WERI-Rb-1 (cell line): ENCODE measurements at regions not wholly inside any gene's neighbourhood (a gene's known extent, or its start where the extent isn't known, plus 50 kb on each side); places are given as distances from the start of the nearest gene placed in this dataset.

Source experiments
- DNase-seq: peaks from one replicate; pipeline ENCODE4 v3.0.0-alpha.2; 2020
- H3K27ac ChIP-seq: fragments of 250-450 bp; sonication (Bioruptor Pico); 2 replicates; pipeline ENCODE4 v1.5.1; 2020; ENCODE audit warnings: mild to moderate bottlenecking, moderate library complexity
- H3K27me3 ChIP-seq: fragments of 250-450 bp; sonication (Bioruptor Pico); 2 replicates; pipeline ENCODE4 v1.5.1; 2021; ENCODE audit warnings: mild to moderate bottlenecking, low read depth, moderate library complexity; ENCODE audit not compliant: insufficient read depth, severe bottlenecking
- H3K36me3 ChIP-seq: fragments of 250-450 bp; sonication (Bioruptor Pico); 2 replicates; pipeline ENCODE4 v1.5.1; 2020; ENCODE audit warnings: mild to moderate bottlenecking, moderate library complexity
- H3K4me3 ChIP-seq: 2 replicates; pipeline ENCODE4 v1.5.1; 2011; ENCODE audit warnings: low read depth, mild to moderate bottlenecking, control low read depth, low read length
- H3K9me3 ChIP-seq: fragments of 250-450 bp; sonication (Bioruptor Pico); 2 replicates; pipeline ENCODE4 v1.5.1; 2021; ENCODE audit warnings: mild to moderate bottlenecking, moderate library complexity; ENCODE audit not compliant: severe bottlenecking
- TF ChIP-seq, protein P1 (sequence below): IDR thresholded peaks from 2 replicates; pipeline ENCODE4 v1.5.1; 2011; ENCODE audit warnings: low read depth, mild to moderate bottlenecking, control low read depth, inconsistent platforms, low read length

GRCh38 chr4:129371926-129372325 is 276.0 kb downstream of the C4orf33 start:
- no peaks in the 10 kb centered on the region for H3K36me3 ChIP-seq
- no peaks in the 10 kb centered on the region for H3K9me3 ChIP-seq
- TF ChIP-seq, protein P1, sequence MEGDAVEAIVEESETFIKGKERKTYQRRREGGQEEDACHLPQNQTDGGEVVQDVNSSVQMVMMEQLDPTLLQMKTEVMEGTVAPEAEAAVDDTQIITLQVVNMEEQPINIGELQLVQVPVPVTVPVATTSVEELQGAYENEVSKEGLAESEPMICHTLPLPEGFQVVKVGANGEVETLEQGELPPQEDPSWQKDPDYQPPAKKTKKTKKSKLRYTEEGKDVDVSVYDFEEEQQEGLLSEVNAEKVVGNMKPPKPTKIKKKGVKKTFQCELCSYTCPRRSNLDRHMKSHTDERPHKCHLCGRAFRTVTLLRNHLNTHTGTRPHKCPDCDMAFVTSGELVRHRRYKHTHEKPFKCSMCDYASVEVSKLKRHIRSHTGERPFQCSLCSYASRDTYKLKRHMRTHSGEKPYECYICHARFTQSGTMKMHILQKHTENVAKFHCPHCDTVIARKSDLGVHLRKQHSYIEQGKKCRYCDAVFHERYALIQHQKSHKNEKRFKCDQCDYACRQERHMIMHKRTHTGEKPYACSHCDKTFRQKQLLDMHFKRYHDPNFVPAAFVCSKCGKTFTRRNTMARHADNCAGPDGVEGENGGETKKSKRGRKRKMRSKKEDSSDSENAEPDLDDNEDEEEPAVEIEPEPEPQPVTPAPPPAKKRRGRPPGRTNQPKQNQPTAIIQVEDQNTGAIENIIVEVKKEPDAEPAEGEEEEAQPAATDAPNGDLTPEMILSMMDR: no peak
- DNase-seq: no peak
- no peaks in the 10 kb centered on the region for H3K27me3 ChIP-seq
- H3K4me3 ChIP-seq: no peak overlapping the region
- H3K27ac ChIP-seq: no peak overlapping the region

DNA sequence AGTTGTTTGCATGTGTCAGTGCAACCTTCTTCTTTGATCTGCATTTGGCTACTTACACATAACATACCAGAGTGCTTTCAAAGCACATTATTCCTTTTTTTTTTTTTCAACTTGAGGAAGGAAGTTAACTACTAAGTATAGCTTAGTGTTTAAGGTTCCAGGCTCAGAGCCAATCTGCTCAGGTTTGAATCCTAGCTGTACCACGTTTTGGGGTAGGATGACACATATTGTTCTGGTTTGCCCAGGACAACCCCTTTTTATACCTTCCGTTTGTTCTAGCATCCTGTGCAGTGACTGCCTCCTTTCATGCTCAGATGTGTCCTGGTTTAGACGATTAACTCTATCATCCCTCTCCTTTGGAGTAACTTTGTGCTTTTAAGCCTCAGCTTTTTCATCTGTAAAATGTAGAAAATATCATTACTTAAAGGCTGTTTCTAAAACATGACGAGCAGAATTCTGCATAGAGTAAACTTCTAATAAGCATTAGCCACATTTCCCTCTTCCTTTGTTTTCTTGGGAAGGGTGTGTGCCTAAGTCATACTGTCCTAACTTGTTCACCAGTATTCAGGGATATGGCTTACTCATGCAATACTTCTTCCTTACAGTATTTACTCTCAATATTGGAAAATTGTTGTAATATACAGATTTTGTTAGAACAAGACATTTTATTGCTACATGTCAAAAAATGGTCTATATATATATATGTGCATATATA is 281.3 kb downstream of the C4orf33 start:
- no peaks in the 10 kb centered on the region for H3K36me3 ChIP-seq
- no peak overlapping the region for H3K4me3 ChIP-seq
- no peak for DNase-seq
- H3K9me3 ChIP-seq: no peaks in the 10 kb centered on the region
- TF ChIP-seq, protein P1: no peak
- H3K27ac ChIP-seq: no peak overlapping the region
- no peaks in the 10 kb centered on the region for H3K27me3 ChIP-seq

- no peak for DNase-seq
- Histone ChIP-seq H3K9me3 (no peaks in the 10 kb centered on the region), H3K27me3 (no peaks in the 10 kb centered on the region), H3K4me3 (no peak overlapping the region), H3K27ac (no peak overlapping the region), H3K36me3 (no peaks in the 10 kb centered on the region)
- TF ChIP-seq, protein P1: no peak
Measured at GRCh38 chr4:129378364-129378763, 282.4 kb downstream of the C4orf33 start.

DNA sequence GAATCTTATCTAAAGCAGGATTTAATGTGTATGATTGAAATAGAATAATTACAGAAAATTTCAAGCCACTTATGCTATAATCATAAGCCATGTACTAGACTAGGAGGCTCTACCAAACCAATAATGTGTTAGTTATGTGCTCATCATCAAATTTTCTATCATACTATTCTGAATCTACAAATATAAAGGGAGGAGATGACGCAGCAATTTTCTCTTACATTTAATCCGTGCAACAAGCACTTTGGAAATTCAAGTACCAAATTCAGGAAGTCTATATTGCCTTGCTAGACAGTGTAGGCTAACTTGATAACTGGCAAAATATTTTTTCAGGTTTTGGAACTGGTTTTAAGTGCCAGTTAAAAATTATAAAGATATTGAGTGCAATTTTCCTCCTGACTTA is 283.5 kb downstream of the C4orf33 start:
- H3K27me3 ChIP-seq: no peaks in the 10 kb centered on the region
- H3K4me3 ChIP-seq: no peak overlapping the region
- H3K36me3 ChIP-seq: no peaks in the 10 kb centered on the region
- no peaks in the 10 kb centered on the region for H3K9me3 ChIP-seq
- TF ChIP-seq, protein P1: no peak
- DNase-seq: no peak
- H3K27ac ChIP-seq: no peak overlapping the region

GRCh38 chr4:129384974-129385373 is 289.0 kb downstream of the C4orf33 start:
- Histone ChIP-seq H3K27ac (no peak overlapping the region), H3K36me3 (no peaks in the 10 kb centered on the region), H3K9me3 (no peaks in the 10 kb centered on the region), H3K27me3 (no peaks in the 10 kb centered on the region), H3K4me3 (no peak overlapping the region)
- TF ChIP-seq, protein P1: no peak
- no peak for DNase-seq

DNA sequence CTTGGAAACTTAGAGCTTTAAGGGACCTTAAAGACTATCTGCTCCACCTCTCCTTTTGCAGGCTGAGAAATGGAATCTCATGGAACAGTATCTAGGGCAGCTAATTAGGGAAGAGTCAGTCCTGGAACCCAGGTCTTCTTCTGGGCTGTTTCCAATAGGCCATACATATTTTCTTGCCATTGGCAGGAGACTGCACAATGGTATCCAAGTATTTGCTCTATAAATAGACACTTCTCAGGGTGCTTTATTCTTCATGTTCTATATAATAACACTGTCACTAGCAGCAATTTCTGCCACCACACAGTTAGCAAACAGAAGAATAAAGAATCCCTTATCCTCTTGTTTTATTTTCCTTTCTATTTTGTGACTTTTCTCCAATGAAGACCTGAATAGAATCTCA is 291.7 kb downstream of the C4orf33 start:
- H3K9me3 ChIP-seq: peaks cover under 1% of the 10 kb centered on the region
- no peaks in the 10 kb centered on the region for H3K36me3 ChIP-seq
- no peak overlapping the region for H3K4me3 ChIP-seq
- no peak overlapping the region for H3K27ac ChIP-seq
- no peaks in the 10 kb centered on the region for H3K27me3 ChIP-seq
- no peak for DNase-seq
- TF ChIP-seq, protein P1: no peak
